ENCODE measurements at regions not wholly inside any gene's neighbourhood (a gene's known extent, or its start where the extent isn't known, plus 50 kb on each side); places are given as distances from the start of the nearest gene placed in this dataset.

GRCh38 chr14:38947343-38947742 is 155.7 kb downstream of the SEC23A start:
- H4K20me1 ChIP-seq (ENCODE audit: insufficient read depth), result no peaks in the 10 kb centered on the region
- H3K27ac ChIP-seq (ENCODE audit: low read depth, low read length), result no peak overlapping the region
- no peaks in the 10 kb centered on the region for H3K36me3 ChIP-seq (ENCODE audit: control insufficient read depth in 1 of 2, insufficient read depth in 2 of 2, low read length in 2 of 2)
- intact Hi-C loops (cut with micrococcal nuclease), result no loop called here
- H3K4me3 ChIP-seq (replicated peaks in 1 of 2; ENCODE audit: low read depth in 1 of 2, low read length in 2 of 2), result no peak overlapping the region
- no peak overlapping the region for H3K4me2 ChIP-seq (ENCODE audit: low read length)
- no peak overlapping the region for H3K9ac ChIP-seq (ENCODE audit: low read length)
- no peaks in the 10 kb centered on the region for H3K27me3 ChIP-seq (ENCODE audit: insufficient read depth, low read length)
- RAD21 ChIA-PET (ENCODE audit: low non-redundant PET in 1 of 2, low total read pairs in 2 of 2, uncharacterized antibody in 2 of 2, unreplicated experiment in 2 of 2), result no interaction called here
- POLR2A ChIA-PET, result no interaction called here
- CTCF ChIA-PET, result no interaction called here
- no TSS peak for BruUV-seq (replicated peaks)
- DNase-seq (ENCODE audit: low read depth, low spot score) (no peak), ATAC-seq (no peak)
- H3K79me2 ChIP-seq (ENCODE audit: insufficient read depth, low read length), result no peaks in the 10 kb centered on the region
- H3K4me1 ChIP-seq (ENCODE audit: control insufficient read depth in 1 of 2, insufficient read depth in 2 of 2, low read length in 2 of 2), result no peaks in the 10 kb centered on the region
- H2AFZ ChIP-seq (ENCODE audit: low read depth, low read length, poor library complexity, severe bottlenecking), result no peak overlapping the region
- H3K9me2 ChIP-seq (ENCODE audit: insufficient read depth), result no peaks in the 10 kb centered on the region
- no peak for TF ChIP-seq FOSL1 (IDR thresholded peaks at IDR 0.05; ENCODE audit: low read depth)
- TF ChIP-seq, protein P1, sequence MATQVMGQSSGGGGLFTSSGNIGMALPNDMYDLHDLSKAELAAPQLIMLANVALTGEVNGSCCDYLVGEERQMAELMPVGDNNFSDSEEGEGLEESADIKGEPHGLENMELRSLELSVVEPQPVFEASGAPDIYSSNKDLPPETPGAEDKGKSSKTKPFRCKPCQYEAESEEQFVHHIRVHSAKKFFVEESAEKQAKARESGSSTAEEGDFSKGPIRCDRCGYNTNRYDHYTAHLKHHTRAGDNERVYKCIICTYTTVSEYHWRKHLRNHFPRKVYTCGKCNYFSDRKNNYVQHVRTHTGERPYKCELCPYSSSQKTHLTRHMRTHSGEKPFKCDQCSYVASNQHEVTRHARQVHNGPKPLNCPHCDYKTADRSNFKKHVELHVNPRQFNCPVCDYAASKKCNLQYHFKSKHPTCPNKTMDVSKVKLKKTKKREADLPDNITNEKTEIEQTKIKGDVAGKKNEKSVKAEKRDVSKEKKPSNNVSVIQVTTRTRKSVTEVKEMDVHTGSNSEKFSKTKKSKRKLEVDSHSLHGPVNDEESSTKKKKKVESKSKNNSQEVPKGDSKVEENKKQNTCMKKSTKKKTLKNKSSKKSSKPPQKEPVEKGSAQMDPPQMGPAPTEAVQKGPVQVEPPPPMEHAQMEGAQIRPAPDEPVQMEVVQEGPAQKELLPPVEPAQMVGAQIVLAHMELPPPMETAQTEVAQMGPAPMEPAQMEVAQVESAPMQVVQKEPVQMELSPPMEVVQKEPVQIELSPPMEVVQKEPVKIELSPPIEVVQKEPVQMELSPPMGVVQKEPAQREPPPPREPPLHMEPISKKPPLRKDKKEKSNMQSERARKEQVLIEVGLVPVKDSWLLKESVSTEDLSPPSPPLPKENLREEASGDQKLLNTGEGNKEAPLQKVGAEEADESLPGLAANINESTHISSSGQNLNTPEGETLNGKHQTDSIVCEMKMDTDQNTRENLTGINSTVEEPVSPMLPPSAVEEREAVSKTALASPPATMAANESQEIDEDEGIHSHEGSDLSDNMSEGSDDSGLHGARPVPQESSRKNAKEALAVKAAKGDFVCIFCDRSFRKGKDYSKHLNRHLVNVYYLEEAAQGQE (IDR thresholded peaks at IDR 0.05; ENCODE audit: low read depth), result no peak
- TF ChIP-seq SRF (IDR thresholded peaks at IDR 0.05; ENCODE audit: low read depth), result no peak
- TF ChIP-seq RAD21 (IDR thresholded peaks at IDR 0.05; ENCODE audit: low read depth), result no peak
- TF ChIP-seq SP1 (IDR thresholded peaks at IDR 0.05; ENCODE audit: low read depth), result no peak
- H3K9me3 ChIP-seq (ENCODE audit: control insufficient read depth in 1 of 2, insufficient read depth in 1 of 2, low read depth in 1 of 2, low read length in 2 of 2), result no peaks in the 10 kb centered on the region

DNA sequence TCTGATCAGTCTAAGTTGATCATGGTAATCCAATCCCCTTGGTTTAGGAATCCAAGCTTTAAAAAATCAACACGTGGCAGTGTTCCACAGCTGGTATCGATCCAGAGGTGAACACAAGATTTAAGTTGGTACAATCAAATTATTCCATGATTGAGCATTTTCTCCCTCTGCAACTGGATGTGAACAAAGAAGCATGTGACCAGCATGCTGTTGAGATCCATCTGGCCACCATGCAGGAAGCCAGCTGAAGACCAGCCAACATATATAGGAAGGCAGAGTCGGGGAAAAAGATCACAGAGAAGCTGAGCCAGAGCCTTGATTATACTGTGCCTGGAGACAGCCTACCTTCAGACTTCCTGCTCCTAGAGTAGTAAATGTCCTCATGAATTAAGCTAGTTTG is 158.3 kb downstream of the SEC23A start:
- no TSS peak for BruUV-seq (replicated peaks)
- no peak overlapping the region for H3K9ac ChIP-seq (ENCODE audit: low read length)
- CTCF ChIA-PET, result no interaction called here
- RAD21 ChIA-PET (ENCODE audit: low non-redundant PET in 1 of 2, low total read pairs in 2 of 2, uncharacterized antibody in 2 of 2, unreplicated experiment in 2 of 2), result no interaction called here
- no peaks in the 10 kb centered on the region for H3K4me1 ChIP-seq (ENCODE audit: control insufficient read depth in 1 of 2, insufficient read depth in 2 of 2, low read length in 2 of 2)
- no peaks in the 10 kb centered on the region for H3K27me3 ChIP-seq (ENCODE audit: insufficient read depth, low read length)
- H3K4me3 ChIP-seq (replicated peaks in 1 of 2; ENCODE audit: low read depth in 1 of 2, low read length in 2 of 2), result no peak overlapping the region
- no peak for TF ChIP-seq POLR2AphosphoS5 (IDR thresholded peaks at IDR 0.05; ENCODE audit: low read depth, low read length)
- no peak for TF ChIP-seq ELF1 (IDR thresholded peaks at IDR 0.05; ENCODE audit: borderline replicate concordance, low read depth)
- TF ChIP-seq, protein P2, sequence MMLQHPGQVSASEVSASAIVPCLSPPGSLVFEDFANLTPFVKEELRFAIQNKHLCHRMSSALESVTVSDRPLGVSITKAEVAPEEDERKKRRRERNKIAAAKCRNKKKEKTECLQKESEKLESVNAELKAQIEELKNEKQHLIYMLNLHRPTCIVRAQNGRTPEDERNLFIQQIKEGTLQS (IDR thresholded peaks at IDR 0.05), result no peak
- no peak for TF ChIP-seq ZFX (IDR thresholded peaks at IDR 0.05)
- TF ChIP-seq, protein P1 (IDR thresholded peaks at IDR 0.05; ENCODE audit: low read depth), result no peak
- no peak for TF ChIP-seq POLR2A (IDR thresholded peaks at IDR 0.05; ENCODE audit: borderline replicate concordance, extremely low read depth, insufficient read depth, insufficient read length)
- no peak for TF ChIP-seq CBX3 (IDR thresholded peaks at IDR 0.05; ENCODE audit: low read depth)
- TF ChIP-seq CEBPB (IDR thresholded peaks at IDR 0.05; ENCODE audit: low read depth), result no peak
- TF ChIP-seq FOSL1 (IDR thresholded peaks at IDR 0.05; ENCODE audit: low read depth), result no peak
- no peak for TF ChIP-seq EGR1 (IDR thresholded peaks at IDR 0.05; ENCODE audit: low read depth)
- TF ChIP-seq EZH2 (IDR thresholded peaks at IDR 0.05), result no peak
- no peak for TF ChIP-seq JUND (IDR thresholded peaks at IDR 0.05)
- TF ChIP-seq RAD21 (IDR thresholded peaks at IDR 0.05; ENCODE audit: low read depth), result no peak
- H3K27ac ChIP-seq (ENCODE audit: low read depth, low read length), result no peak overlapping the region
- no peaks in the 10 kb centered on the region for H3K9me3 ChIP-seq (ENCODE audit: control insufficient read depth in 1 of 2, insufficient read depth in 1 of 2, low read depth in 1 of 2, low read length in 2 of 2)
- no peak overlapping the region for H3K4me2 ChIP-seq (ENCODE audit: low read length)
- POLR2A ChIA-PET, result no interaction called here
- DNase-seq (ENCODE audit: low read depth, low spot score) (no peak), ATAC-seq (no peak)
- H3K36me3 ChIP-seq (ENCODE audit: control insufficient read depth in 1 of 2, insufficient read depth in 2 of 2, low read length in 2 of 2), result no peaks in the 10 kb centered on the region
- intact Hi-C loops (cut with micrococcal nuclease), result no loop called here
- H3K9me2 ChIP-seq (ENCODE audit: insufficient read depth), result no peaks in the 10 kb centered on the region
- H2AFZ ChIP-seq (ENCODE audit: low read depth, low read length, poor library complexity, severe bottlenecking), result no peak overlapping the region
- H4K20me1 ChIP-seq (ENCODE audit: insufficient read depth), result no peaks in the 10 kb centered on the region
- no peaks in the 10 kb centered on the region for H3K79me2 ChIP-seq (ENCODE audit: insufficient read depth, low read length)

Data from HCT116 (cell line).